Stimulated activated CD4-positive, alpha-beta T cell treated with anti-CD3 and anti-CD28 coated beads, Interleukin-15, amount 100 ng/mL, for 48 hours (primary cell): ENCODE measurements at regions not wholly inside any gene's neighbourhood (a gene's known extent, or its start where the extent isn't known, plus 50 kb on each side); places are given as distances from the start of the nearest gene placed in this dataset.
"Not testable (repeated sequence)": the region's sequence is repeated elsewhere in the genome, so short reads cannot be mapped to it uniquely, and the experiment has no call there.

Source experiments
- DNase-seq, 2 donors: peaks; one replicate each; pipeline ENCODE4 v3.0.0-alpha.2; 2020; ENCODE audit warnings: low read depth in 2 of 2

DNA sequence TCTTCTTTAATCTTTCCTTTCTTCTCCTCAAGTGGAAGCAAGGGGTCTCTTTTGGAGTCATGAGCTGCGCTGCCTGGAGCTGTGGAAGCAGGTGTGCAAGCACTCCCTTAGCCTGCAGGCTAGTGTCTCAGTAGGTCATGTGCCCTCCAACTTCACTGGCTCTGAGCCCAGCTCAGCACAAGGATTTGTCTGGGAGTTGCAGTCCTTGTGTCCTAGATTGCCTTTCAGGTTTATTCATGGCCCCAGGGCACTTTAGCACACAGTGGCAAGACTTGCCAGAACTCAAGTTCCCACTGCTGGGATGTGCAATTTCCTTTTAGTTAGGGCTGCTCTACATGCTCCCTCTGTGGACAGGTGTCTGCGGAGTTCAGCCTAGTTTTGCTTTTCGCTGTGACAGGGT, 211.7 kb downstream of the LIG4 start:
- DNase-seq, result no peak

GRCh38 chr13:108000998-108001397, 214.3 kb downstream of the LIG4 start:
- DNase-seq, result no peak

GRCh38 chr13:107999751-108000150, 215.6 kb downstream of the LIG4 start:
- no peak for DNase-seq

GRCh38 chr13:107994137-107994536, 221.2 kb downstream of the LIG4 start:
- no peak for DNase-seq

DNA sequence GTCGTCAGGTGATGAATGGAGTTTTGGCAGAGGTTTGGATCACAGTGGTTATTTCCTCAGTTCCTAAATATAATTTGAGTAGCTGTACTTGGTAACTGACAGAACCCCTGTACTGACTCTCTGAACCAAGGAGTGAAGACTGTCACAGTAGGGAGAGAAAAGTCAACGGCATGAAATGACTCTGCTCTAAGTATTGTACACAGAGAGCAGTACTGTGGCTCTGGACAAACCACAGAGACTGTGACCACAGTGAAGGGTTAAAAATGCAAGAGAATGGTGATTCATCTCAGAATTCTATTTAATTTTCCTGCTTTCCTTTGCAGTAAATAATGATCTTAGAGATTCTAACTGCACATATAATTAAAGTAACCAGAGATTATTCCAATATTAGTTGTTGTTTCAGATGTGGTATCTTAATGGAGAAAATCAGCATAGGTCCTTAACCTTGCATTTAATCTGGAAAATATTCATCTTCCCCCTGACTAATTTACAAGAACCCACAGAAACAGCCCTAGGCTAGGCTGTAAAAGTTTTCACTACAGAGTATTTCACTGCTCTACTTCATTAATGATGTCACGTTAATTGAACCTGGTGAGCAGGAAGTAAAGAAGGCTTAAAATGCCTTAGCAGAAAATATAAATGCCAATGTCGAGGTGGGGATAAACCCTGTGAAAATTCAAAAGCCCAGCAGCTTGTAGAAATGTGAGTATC, 221.9 kb downstream of the LIG4 start:
- no peak for DNase-seq

DNA sequence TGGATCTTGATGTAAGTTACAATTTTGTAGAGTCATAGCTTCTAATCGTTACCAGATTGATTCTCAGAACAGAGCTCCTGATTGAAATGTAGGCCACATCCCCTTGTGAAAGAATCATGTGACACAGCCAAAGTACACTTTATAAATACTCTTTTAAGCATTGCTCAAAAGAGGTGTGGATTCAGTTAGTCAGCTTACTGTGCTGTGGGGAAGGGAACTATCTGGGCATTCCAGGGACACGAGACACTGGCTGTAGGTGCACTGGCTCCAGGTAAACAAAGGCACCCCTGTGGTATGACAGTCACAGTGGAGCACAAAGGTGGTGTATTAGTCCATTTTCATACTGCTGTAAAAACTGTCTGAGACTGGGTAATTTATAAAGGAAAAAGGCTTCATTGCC, 222.8 kb downstream of the LIG4 start:
- DNase-seq, result no peak

GRCh38 chr13:107977071-107977574, 238.2 kb downstream of the LIG4 start:
- no peak for DNase-seq

GRCh38 chr13:107976628-107977027, 238.7 kb downstream of the LIG4 start:
- no peak for DNase-seq

GRCh38 chr13:107974409-107974808, 240.9 kb downstream of the LIG4 start:
- DNase-seq, result no peak

DNA sequence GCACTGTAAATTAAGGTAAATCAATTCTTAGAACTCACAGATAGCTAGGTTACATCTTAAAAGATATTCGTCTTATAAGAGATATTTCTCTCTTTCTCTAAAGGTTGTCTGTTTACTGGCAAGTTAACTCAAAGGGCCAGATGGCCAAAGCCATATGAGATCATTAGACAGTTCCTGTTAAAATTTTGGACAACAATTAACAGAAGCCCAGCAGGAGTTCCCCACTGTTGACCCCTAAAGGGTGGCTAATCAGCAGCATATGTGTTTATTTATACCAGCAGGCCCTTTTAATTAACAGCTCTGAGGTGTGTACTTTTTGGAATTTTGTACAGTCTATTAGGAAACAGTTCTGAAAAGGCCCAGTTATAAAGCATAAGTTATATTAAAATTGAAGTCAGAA, 245.8 kb downstream of the LIG4 start:
- DNase-seq, result no peak

- no peak for DNase-seq
These were observed 246.9 kb downstream of the LIG4 start for GRCh38 chr13:107968470-107968869.

DNA sequence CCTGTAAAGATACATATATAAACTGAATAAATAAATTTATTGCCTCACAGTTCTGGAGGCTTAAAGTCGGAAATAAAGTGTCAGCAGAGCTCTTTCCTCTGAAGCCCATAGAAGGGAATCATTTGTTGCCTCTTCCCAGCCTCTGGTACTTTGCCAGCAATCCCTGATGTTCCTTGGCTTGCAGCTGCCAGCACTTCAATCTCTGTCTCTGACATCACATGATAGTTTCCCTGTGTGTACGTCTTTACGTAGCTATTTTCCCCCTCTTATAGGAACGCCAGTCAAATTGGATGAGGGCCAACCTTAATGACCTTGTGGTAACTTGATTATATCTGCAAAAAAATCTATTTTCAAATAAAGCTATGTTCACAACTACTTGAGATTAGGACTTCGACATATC, 250.9 kb downstream of the LIG4 start:
- DNase-seq, result no peak

- DNase-seq, result no peak
These were observed 253.3 kb downstream of the LIG4 start for GRCh38 chr13:107961849-107962608.

DNA sequence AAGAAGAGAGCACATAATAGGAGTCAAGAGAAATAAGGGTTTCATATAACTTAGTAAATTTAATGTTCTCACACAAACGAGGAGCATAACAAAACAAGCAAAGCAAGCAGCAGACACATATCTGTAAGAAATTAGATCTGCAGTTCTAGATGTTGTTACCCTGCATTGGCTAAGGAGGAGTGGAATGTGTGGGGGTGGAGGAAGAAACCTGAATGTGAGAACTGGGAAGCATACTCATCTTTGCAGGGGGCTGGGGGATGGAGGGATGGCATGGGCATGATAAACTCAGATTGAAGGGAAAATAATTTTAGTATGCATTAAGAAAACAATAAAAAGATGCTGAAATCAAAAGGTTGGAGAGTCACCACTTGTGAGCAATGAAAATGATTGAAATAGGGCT, 255.0 kb downstream of the LIG4 start:
- DNase-seq, result no peak

DNA sequence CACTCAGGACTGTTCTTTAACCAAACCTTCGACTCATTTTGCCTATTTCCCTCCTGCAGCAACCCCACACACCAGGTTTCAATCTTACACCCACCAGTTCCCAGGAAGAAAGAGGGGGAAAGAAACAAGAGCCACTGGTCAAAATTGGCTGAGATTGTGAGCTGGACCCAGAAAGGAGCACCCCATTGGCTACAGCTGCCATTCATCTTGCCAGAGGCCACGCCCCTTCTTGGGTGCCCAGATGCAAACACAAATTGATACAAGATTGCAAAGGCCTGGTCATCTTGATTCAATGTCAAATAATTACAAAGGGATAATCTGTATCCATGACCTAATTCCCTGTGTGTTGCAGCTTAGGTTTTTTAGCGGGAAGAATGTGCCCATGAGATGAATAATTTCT, 258.4 kb downstream of the LIG4 start:
- DNase-seq, result no peak

GRCh38 chr13:107942030-107942617, 273.2 kb downstream of the LIG4 start:
- DNase-seq, result no peak

DNA sequence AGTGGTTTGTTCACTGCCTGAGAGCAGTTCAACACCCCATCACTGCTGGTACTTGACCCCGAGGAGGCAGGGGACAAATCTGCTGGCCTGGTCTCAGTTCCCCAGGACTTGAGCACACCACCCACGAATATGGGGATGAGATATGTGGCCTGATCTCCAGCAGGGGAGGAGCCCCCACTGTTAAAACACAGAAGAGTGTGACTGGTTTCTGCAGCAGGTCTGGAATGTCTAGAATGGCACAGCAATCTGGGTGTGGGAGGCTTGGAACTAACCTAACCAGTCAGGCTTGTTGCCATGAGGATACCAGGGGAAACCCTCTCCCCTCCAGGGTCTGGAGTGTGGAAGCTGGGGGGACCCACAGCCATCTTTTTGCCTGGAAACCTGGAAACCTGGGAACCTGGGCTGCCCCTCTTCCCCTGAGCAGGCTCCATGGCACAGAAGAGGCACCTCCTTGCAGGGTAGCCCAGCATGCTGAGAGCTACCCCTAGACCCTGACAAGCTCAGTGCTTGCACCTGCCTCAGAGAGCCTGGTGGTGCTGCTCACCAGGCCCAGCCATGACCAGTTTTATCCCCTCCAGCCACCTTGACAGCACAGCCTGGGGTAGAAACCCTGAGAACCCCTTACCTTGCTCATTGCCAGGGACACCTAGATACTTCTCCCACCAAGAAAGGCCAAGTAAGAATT, 273.8 kb downstream of the LIG4 start:
- no peak for DNase-seq

DNA sequence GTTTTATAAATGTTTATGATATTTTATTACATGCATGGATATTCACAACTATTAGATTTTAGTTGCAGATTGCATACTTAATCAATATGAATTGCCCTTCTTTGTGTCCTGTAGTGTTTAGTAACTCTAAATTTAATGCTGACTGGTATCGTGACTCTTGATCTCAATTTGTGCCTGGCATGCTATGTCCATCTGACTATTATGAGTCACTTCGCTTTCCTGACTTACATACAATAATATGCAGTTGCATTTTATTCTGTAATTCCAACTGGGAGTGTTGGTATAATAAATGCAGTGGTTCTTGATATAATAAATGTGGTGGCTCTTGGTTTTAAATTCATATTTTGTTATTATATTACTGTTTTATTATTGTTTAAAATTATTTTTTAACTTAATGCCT, 277.5 kb downstream of the LIG4 start:
- no peak for DNase-seq

- DNase-seq, result no peak
These were observed 284.3 kb downstream of the LIG4 start for GRCh38 chr13:107931056-107931455.

GRCh38 chr13:107928762-107929161, 286.6 kb downstream of the LIG4 start:
- no peak for DNase-seq

DNA sequence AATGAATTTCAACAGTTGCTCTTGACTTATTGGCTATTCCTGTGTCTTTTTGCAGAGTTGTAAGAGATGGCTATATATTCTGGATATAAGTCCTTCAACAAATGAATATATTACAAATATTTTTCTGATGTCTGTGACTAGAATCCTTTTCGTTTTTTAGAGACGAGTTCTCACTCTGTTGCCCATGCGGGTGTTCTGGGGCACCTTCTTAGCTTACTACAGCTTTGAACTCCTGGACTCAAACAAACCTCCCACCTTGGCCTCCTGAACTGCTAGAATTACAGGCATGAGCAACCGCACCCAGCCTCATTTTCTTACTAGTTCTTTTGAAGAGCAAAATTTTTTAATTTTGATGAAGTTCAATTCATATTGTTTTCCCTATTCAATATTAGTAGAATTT, 287.8 kb downstream of the LIG4 start:
- DNase-seq, result no peak

GRCh38 chr13:107926515-107926914, 288.8 kb downstream of the LIG4 start:
- DNase-seq, result not testable (repeated sequence)
